Activated B cell treated with CpG ODN at 0.5 μM for 24 hours (primary cell): ENCODE measurements at regions not wholly inside any gene's neighbourhood (a gene's known extent, or its start where the extent isn't known, plus 50 kb on each side); places are given as distances from the start of the nearest gene placed in this dataset.

Source experiments
- ATAC-seq: fragments of 200-7000 bp; cut with Tn5 transposase; one replicate; pipeline ENCODE4 v1.10.0; 2021; ENCODE audit warnings: low read depth, mild to moderate bottlenecking, moderate library complexity
- CTCF ChIA-PET: fragments of 350-600 bp; sonication (Branson Sonifier 250); formaldehyde crosslinking; loops from one replicate; lab custom pipeline; 2021; ENCODE audit warnings: antibody characterized with exemption; lab: Charles Lee
- POLR2A ChIA-PET: fragments of 350-600 bp; sonication (Branson Sonifier 250); formaldehyde crosslinking; loops from one replicate; lab custom pipeline; 2021; ENCODE audit warnings: antibody characterized with exemption; lab: Charles Lee
- DNase-seq: peaks from one replicate; pipeline ENCODE4 v3.0.0; 2022
- H3K27ac Mint-ChIP-seq: one replicate; pipeline ENCODE4 v1.8.0; 2020; ENCODE audit warnings: mixed read lengths
- H3K27me3 Mint-ChIP-seq: one replicate; pipeline ENCODE4 v1.8.0; 2021; ENCODE audit warnings: mixed read lengths
- H3K36me3 Mint-ChIP-seq: one replicate; pipeline ENCODE4 v1.8.0; 2021; ENCODE audit warnings: low read depth, mixed read lengths
- H3K4me1 Mint-ChIP-seq: one replicate; pipeline ENCODE4 v1.8.0; 2021; ENCODE audit warnings: mixed read lengths
- H3K4me3 Mint-ChIP-seq: one replicate; pipeline ENCODE4 v1.8.0; 2020; ENCODE audit warnings: mild to moderate bottlenecking, mixed read lengths
- H3K9me3 Mint-ChIP-seq: one replicate; pipeline ENCODE4 v1.8.0; 2020; ENCODE audit warnings: mixed read lengths
- CTCF ChIP-seq: fragments of 200-600 bp; IDR thresholded peaks from one replicate; pipeline ENCODE4 v1.8.0; 2022; ENCODE audit warnings: antibody characterized with exemption, mild to moderate bottlenecking
- intact Hi-C: fragments of 100-400 bp; cut with micrococcal nuclease; formaldehyde crosslinking; loops from one replicate; pipeline ENCODE4 v1.15.1; 2024

GRCh38 chrX:10288373-10288975 lies 131.7 kb downstream of the CLCN4 start:
- H3K36me3 Mint-ChIP-seq, result no peaks in the 10 kb centered on the region
- H3K4me1 Mint-ChIP-seq, result no peaks in the 10 kb centered on the region
- peaks cover 10% of the 10 kb centered on the region for H3K27me3 Mint-ChIP-seq
- ChIA-PET POLR2A (no interaction called here), CTCF (no interaction called here)
- no peak for DNase-seq
- no peak overlapping the region for H3K4me3 Mint-ChIP-seq
- intact Hi-C loops, result no loop called here
- no peak overlapping the region for H3K27ac Mint-ChIP-seq
- no peaks in the 10 kb centered on the region for H3K9me3 Mint-ChIP-seq
- no peak for TF ChIP-seq CTCF
- ATAC-seq, result no peak

GRCh38 chrX:10296576-10296975 lies 139.8 kb downstream of the CLCN4 start:
- intact Hi-C loops, result no loop called here
- DNase-seq, result no peak
- ChIA-PET POLR2A (no interaction called here), CTCF (no interaction called here)
- H3K4me3 Mint-ChIP-seq, result no peak overlapping the region
- no peaks in the 10 kb centered on the region for H3K9me3 Mint-ChIP-seq
- no peaks in the 10 kb centered on the region for H3K4me1 Mint-ChIP-seq
- H3K27ac Mint-ChIP-seq, result no peak overlapping the region
- no peaks in the 10 kb centered on the region for H3K27me3 Mint-ChIP-seq
- H3K36me3 Mint-ChIP-seq, result no peaks in the 10 kb centered on the region
- TF ChIP-seq CTCF, result no peak
- ATAC-seq, result no peak

GRCh38 chrX:10310511-10310910 lies 153.7 kb downstream of the CLCN4 start:
- TF ChIP-seq CTCF, result no peak
- ChIA-PET POLR2A (no interaction called here), CTCF (no interaction called here)
- intact Hi-C loops, result no loop called here
- ATAC-seq (no peak), DNase-seq (no peak)
- Mint-ChIP-seq H3K4me3 (no peak overlapping the region), H3K9me3 (no peaks in the 10 kb centered on the region), H3K4me1 (no peaks in the 10 kb centered on the region), H3K27me3 (peaks cover 5% of the 10 kb centered on the region), H3K36me3 (no peaks in the 10 kb centered on the region), H3K27ac (no peak overlapping the region)

GRCh38 chrX:10314530-10315104 lies 157.8 kb downstream of the CLCN4 start:
- intact Hi-C loops, result no loop called here
- H3K9me3 Mint-ChIP-seq, result no peaks in the 10 kb centered on the region
- peaks cover 5% of the 10 kb centered on the region for H3K27me3 Mint-ChIP-seq
- no peak for TF ChIP-seq CTCF
- H3K4me3 Mint-ChIP-seq, result no peak overlapping the region
- H3K36me3 Mint-ChIP-seq, result no peaks in the 10 kb centered on the region
- ChIA-PET POLR2A (no interaction called here), CTCF (no interaction called here)
- H3K4me1 Mint-ChIP-seq, result no peaks in the 10 kb centered on the region
- no peak for DNase-seq
- H3K27ac Mint-ChIP-seq, result no peak overlapping the region
- no peak for ATAC-seq

GRCh38 chrX:10325611-10326010 lies 168.8 kb downstream of the CLCN4 start:
- ChIA-PET POLR2A (no interaction called here), CTCF (no interaction called here)
- H3K36me3 Mint-ChIP-seq, result no peaks in the 10 kb centered on the region
- intact Hi-C loops, result loop anchor here (1.0 kb wide), 1 partner anchor 136 kb away; no protein-coding TSS in a partner anchor
- no peaks in the 10 kb centered on the region for H3K4me1 Mint-ChIP-seq
- no peak for TF ChIP-seq CTCF
- DNase-seq (no peak), ATAC-seq (no peak)
- H3K27ac Mint-ChIP-seq, result no peak overlapping the region
- H3K4me3 Mint-ChIP-seq, result no peak overlapping the region
- no peaks in the 10 kb centered on the region for H3K9me3 Mint-ChIP-seq
- peaks cover 4% of the 10 kb centered on the region for H3K27me3 Mint-ChIP-seq
